ENCODE measurements at regions not wholly inside any gene's neighbourhood (a gene's known extent, or its start where the extent isn't known, plus 50 kb on each side); places are given as distances from the start of the nearest gene placed in this dataset.

GRCh38 chr13:111474136-111475002 lies 153.9 kb downstream of the TEX29 start:
- TF ChIP-seq POLR2A (IDR thresholded peaks at IDR 0.05): no peak
- TF ChIP-seq CTCF (IDR thresholded peaks at IDR 0.05): peak; percentile 12 to 67 (median 56)
